Transverse colon (tissue), 3 donors: ENCODE measurements at regions not wholly inside any gene's neighbourhood (a gene's known extent, or its start where the extent isn't known, plus 50 kb on each side); places are given as distances from the start of the nearest gene placed in this dataset.

Experiments used
- EP300 ChIP-seq: sonication (generic); formaldehyde crosslinking; IDR thresholded peaks from one replicate; pipeline ENCODE4 v1.6.1; 2017; ENCODE audit warnings: antibody characterized with exemption, low read depth
- POLR2A ChIP-seq: fragments of 450-650 bp; IDR thresholded peaks from one replicate; pipeline ENCODE4 v1.6.1; 2016; ENCODE audit warnings: antibody characterized with exemption, mild to moderate bottlenecking, moderate library complexity
- TF ChIP-seq, protein P1 (sequence below), 5 experiments: fragments of 200-600 bp in 3 of 5; fragments of 450-650 bp in 2 of 5; sonication (generic) in 3 of 5; IDR thresholded peaks; 1 replicate in 2 of 5; 2 replicates in 3 of 5; pipeline ENCODE4 v1.5.1; 2016 to 2017; ENCODE audit warnings: antibody characterized with exemption in 5 of 5, inconsistent platforms in 3 of 5, mild to moderate bottlenecking in 2 of 5, moderate library complexity in 1 of 5

DNA sequence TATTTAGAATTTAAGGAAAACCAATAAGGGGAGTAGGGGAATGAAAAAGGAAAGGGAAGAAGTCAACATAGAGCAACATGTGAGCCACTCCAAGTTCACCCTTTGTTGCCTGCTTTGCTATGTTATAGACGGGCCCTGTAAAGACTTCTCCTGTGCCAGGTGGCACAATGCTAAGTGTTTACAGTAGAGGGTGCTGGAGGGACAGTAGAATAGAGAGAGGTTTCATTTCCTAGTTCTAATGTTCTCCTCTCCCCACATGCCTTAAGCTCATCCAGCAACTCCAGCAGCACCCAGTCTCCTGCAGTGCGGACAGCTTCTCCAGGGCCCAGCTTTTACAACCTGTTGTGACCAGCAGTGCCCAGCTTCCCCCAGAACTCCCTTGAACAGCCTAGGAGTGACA lies 468.0 kb downstream of the HS3ST3B1 start:
- TF ChIP-seq, protein P1, sequence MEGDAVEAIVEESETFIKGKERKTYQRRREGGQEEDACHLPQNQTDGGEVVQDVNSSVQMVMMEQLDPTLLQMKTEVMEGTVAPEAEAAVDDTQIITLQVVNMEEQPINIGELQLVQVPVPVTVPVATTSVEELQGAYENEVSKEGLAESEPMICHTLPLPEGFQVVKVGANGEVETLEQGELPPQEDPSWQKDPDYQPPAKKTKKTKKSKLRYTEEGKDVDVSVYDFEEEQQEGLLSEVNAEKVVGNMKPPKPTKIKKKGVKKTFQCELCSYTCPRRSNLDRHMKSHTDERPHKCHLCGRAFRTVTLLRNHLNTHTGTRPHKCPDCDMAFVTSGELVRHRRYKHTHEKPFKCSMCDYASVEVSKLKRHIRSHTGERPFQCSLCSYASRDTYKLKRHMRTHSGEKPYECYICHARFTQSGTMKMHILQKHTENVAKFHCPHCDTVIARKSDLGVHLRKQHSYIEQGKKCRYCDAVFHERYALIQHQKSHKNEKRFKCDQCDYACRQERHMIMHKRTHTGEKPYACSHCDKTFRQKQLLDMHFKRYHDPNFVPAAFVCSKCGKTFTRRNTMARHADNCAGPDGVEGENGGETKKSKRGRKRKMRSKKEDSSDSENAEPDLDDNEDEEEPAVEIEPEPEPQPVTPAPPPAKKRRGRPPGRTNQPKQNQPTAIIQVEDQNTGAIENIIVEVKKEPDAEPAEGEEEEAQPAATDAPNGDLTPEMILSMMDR (IDR thresholded peaks at IDR 0.05): no peak
- no peak for TF ChIP-seq POLR2A
- no peak for TF ChIP-seq EP300
